H1 (cell line): ENCODE measurements at regions not wholly inside any gene's neighbourhood (a gene's known extent, or its start where the extent isn't known, plus 50 kb on each side); places are given as distances from the start of the nearest gene placed in this dataset.

Source experiments
- SIN3A ChIP-seq, 2 experiments: IDR thresholded peaks in 1 of 2; conservative IDR thresholded peaks in 1 of 2; 2 replicates each; pipeline ENCODE4 v1.6.1; 2011 to 2012; ENCODE audit warnings: low read length in 2 of 2, improper control_type of control experiment in 1 of 2, low read depth in 1 of 2, mild to moderate bottlenecking in 1 of 2
- SP2 ChIP-seq: IDR thresholded peaks from 2 replicates; pipeline ENCODE4 v1.6.1; 2012; ENCODE audit warnings: mild to moderate bottlenecking, low read length, inconsistent platforms

- TF ChIP-seq SIN3A (conservative IDR thresholded peaks at IDR 0.05 in 1 of 2, IDR thresholded peaks at IDR 0.05 in 1 of 2; ENCODE audit: low read depth in 1 of 2, low read length in 2 of 2) (no peak), SP2 (no peak)
Observed at GRCh38 chr12:28909291-28909690, 239.8 kb upstream of the FAR2 start (continued).
